Thymus (tissue), 11 donors: ENCODE measurements at regions not wholly inside any gene's neighbourhood (a gene's known extent, or its start where the extent isn't known, plus 50 kb on each side); places are given as distances from the start of the nearest gene placed in this dataset.
"Not testable (repeated sequence)": the region's sequence is repeated elsewhere in the genome, so short reads cannot be mapped to it uniquely, and the experiment has no call there.

Experiments
- DNase-seq, 9 donors: peaks; one replicate each; pipeline ENCODE4 v3.0.0-alpha.2; 2013; ENCODE audit warnings: low spot score in 9 of 9, low read depth in 6 of 9, missing footprints in 1 of 9
- H3K27ac ChIP-seq, 2 donors: one replicate each; pipeline ENCODE4 v1.5.1; 2013; ENCODE audit warnings: control low read depth in 1 of 2, low read depth in 1 of 2, low read length in 1 of 2, mild to moderate bottlenecking in 1 of 2, moderate library complexity in 1 of 2
- H3K27me3 ChIP-seq, 2 donors: one replicate each; pipeline ENCODE4 v1.5.1; 2013; ENCODE audit warnings: low read length in 1 of 2; ENCODE audit not compliant: control insufficient read depth in 2 of 2, insufficient read depth in 1 of 2
- H3K36me3 ChIP-seq, 2 donors: one replicate each; pipeline ENCODE4 v1.5.1; 2013; ENCODE audit warnings: low read length in 1 of 2, mild to moderate bottlenecking in 1 of 2, moderate library complexity in 1 of 2; ENCODE audit not compliant: control insufficient read depth in 2 of 2, insufficient read depth in 2 of 2
- H3K4me1 ChIP-seq, 2 donors: one replicate each; pipeline ENCODE4 v1.5.1; 2013; ENCODE audit warnings: low read length in 2 of 2; ENCODE audit not compliant: control insufficient read depth in 2 of 2, insufficient read depth in 2 of 2
- H3K4me3 ChIP-seq, 2 donors: one replicate each; pipeline ENCODE4 v1.5.1; 2013; ENCODE audit warnings: low read length in 2 of 2, control low read depth in 1 of 2, mild to moderate bottlenecking in 1 of 2
- H3K9me3 ChIP-seq, 2 donors: one replicate each; pipeline ENCODE4 v1.5.1; 2013; ENCODE audit warnings: low read length in 1 of 2, mild to moderate bottlenecking in 1 of 2; ENCODE audit not compliant: control insufficient read depth in 2 of 2, insufficient read depth in 1 of 2
- WGBS: extraction: QIAGEN DNeasy Blood & Tissue Kit; methylation state at CpG from one replicate; pipeline ENCODE4 v1.1.7; 2013; 5-methylcytosine and 5-hydroxymethylcytosine counted together
- donor health status: healthy.

DNA sequence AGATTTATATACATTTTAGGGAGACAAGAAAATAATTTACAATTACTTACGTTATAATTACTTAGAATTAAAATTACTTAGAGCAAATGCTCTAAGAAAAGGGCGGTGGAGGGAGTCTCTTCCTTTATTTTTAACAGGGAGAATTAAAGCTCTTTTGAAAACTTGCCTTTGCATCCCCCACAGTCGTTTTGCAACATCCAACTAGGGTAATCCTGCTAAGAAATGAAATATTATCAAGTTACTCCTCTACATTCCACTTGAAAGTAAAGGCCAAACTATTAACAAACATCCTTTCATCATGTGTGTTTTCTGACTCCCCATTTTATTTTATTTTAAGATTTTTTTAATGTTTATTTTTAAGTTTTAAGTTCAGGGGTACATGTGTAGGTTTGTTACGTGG is 1358.5 kb downstream of the NCAM2 start:
- no peaks in the 10 kb centered on the region for H3K4me1 ChIP-seq

DNA sequence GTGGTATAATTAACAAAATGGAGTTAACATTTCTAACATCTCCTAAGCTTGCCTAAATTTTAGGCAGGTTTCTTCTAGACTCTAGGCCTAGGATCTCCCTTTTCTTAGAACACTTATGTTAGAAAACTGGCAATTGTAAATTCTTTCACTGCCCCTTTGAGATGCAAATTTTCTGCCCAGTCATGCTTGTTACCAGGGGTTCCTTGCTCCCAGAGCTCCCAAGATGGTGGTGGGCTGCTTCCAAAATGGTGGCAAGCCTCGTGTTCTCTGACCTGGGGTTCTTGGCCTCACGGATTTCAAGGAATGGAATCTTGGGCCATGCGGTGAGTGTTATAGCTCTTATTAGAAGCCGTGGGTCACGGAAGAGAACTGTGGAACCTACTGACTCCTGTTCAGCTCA is 1361.4 kb downstream of the NCAM2 start:
- H3K36me3 ChIP-seq, H3K27me3 ChIP-seq, H3K4me3 ChIP-seq, H3K9me3 ChIP-seq, DNase-seq, H3K4me1 ChIP-seq, H3K27ac ChIP-seq: not testable (repeated sequence)
- WGBS, result 95% methylated on average over 5 of the region's 5 CpGs

More for the DNA sequence above, 1358.5 kb downstream of the NCAM2 start:
- Histone ChIP-seq H3K9me3 (no peaks in the 10 kb centered on the region), H3K4me3 (no peak overlapping the region), H3K36me3 (no peaks in the 10 kb centered on the region), H3K27me3 (no peaks in the 10 kb centered on the region), H3K27ac (no peak overlapping the region)
- 87% methylated on average over 4 of the region's 4 CpGs for WGBS
- DNase-seq, result no peak

DNA sequence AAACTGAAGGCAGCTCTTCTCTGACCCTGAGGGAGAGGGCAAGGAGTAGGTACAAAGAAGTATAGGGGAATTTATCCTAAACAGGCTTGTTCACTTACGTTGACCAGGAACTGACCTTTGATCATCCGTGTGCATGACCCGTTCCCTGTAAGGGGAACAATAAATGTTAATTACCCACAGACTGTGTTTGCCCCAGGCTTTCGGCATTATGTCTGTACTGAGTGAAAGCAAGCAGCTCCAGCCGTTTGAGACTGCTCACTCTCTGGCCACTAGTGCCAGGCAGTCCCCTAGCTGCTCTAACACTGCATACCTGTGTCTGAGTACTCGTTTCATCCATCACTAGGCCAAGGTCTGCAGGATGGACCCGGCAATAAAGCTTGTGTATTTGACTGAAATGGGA is 1365.3 kb downstream of the NCAM2 start:
- Histone ChIP-seq H3K9me3 (no peaks in the 10 kb centered on the region), H3K27ac (no peak overlapping the region), H3K27me3 (no peaks in the 10 kb centered on the region), H3K36me3 (no peaks in the 10 kb centered on the region), H3K4me1 (no peaks in the 10 kb centered on the region), H3K4me3 (no peak overlapping the region)
- no peak for DNase-seq
- 97% methylated on average over 7 of the region's 7 CpGs for WGBS

GRCh38 chr21:22364163-22364562 is 1366.0 kb downstream of the NCAM2 start:
- H3K4me1 ChIP-seq, result no peaks in the 10 kb centered on the region
- 98% methylated on average over 5 of the region's 5 CpGs for WGBS

GRCh38 chr21:22374218-22374969 is 1376.2 kb downstream of the NCAM2 start:
- H3K9me3 ChIP-seq, result no peaks in the 10 kb centered on the region
- no peak overlapping the region for H3K4me3 ChIP-seq
- H3K4me1 ChIP-seq, result no peaks in the 10 kb centered on the region
- H3K27me3 ChIP-seq, result no peaks in the 10 kb centered on the region
- H3K27ac ChIP-seq, result no peak overlapping the region
- no peak for DNase-seq
- H3K36me3 ChIP-seq, result no peaks in the 10 kb centered on the region
- WGBS, result 72% methylated on average over 7 of the region's 7 CpGs

More at GRCh38 chr21:22364163-22364562, 1366.0 kb downstream of the NCAM2 start:
- Histone ChIP-seq H3K27ac (no peak overlapping the region), H3K27me3 (no peaks in the 10 kb centered on the region), H3K36me3 (no peaks in the 10 kb centered on the region), H3K4me3 (no peak overlapping the region), H3K9me3 (no peaks in the 10 kb centered on the region)
- no peak for DNase-seq

DNA sequence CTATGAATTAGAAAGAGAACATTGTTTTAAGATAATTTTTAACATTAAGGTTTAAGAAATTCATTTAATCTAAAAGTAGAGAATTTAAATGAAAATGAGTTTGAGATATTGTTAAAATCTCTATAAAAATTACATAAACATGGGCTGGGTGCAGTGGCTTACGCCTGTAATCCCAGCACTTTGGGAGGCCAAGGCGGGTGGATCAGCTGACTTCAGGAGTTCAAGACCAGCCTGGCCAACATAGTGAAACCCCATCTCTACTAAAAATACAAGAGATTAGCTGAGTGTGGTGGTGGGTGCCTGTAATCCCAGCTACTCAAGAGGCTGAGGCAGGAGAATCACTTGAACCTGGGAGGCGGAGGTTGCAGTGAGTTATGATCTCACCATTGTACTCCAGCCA is 1379.6 kb downstream of the NCAM2 start:
- H3K4me1 ChIP-seq, H3K27ac ChIP-seq, H3K4me3 ChIP-seq, H3K9me3 ChIP-seq, H3K27me3 ChIP-seq, DNase-seq, H3K36me3 ChIP-seq: not testable (repeated sequence)
- 98% methylated on average over 3 of the region's 3 CpGs for WGBS

GRCh38 chr21:22393324-22393723 is 1395.1 kb downstream of the NCAM2 start:
- Histone ChIP-seq H3K9me3 (no peaks in the 10 kb centered on the region), H3K36me3 (no peaks in the 10 kb centered on the region), H3K27ac (no peak overlapping the region), H3K4me3 (no peak overlapping the region), H3K27me3 (no peaks in the 10 kb centered on the region), H3K4me1 (no peaks in the 10 kb centered on the region)
- no peak for DNase-seq

DNA sequence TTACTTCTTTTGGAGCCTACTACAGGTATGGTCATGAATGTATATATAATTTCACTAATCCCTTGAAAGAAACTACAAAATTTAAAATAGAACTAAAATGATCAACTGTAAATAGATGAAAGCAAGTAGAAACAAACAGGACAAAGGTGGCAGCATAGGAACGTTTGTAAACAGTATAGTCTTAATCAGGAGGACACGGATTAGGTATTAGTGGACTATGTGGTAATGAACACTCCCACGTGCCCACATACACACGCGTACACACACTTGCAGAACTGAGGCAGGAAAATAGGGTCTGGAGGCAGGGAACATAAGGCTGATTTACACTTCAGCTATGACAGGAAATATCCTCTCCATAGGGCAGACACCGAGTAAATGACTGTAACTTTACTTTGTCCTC is 1397.8 kb downstream of the NCAM2 start:
- Histone ChIP-seq H3K27me3 (no peaks in the 10 kb centered on the region), H3K36me3 (no peaks in the 10 kb centered on the region), H3K4me3 (no peak overlapping the region), H3K27ac (no peak overlapping the region), H3K9me3 (no peaks in the 10 kb centered on the region), H3K4me1 (no peaks in the 10 kb centered on the region)
- WGBS, result 89% methylated on average over 6 of the region's 6 CpGs
- DNase-seq, result no peak

GRCh38 chr21:22399681-22400514 is 1401.7 kb downstream of the NCAM2 start:
- no peak for DNase-seq
- Histone ChIP-seq H3K36me3 (no peaks in the 10 kb centered on the region), H3K4me1 (no peaks in the 10 kb centered on the region), H3K9me3 (no peaks in the 10 kb centered on the region), H3K4me3 (no peak overlapping the region), H3K27ac (no peak overlapping the region), H3K27me3 (no peaks in the 10 kb centered on the region)
- WGBS, result 95% methylated on average over 1 of the region's 1 CpG
